Right atrium auricular region (tissue), 2 donors: ENCODE measurements at regions not wholly inside any gene's neighbourhood (a gene's known extent, or its start where the extent isn't known, plus 50 kb on each side); places are given as distances from the start of the nearest gene placed in this dataset.
A peak's percentile ranks its signal among the peaks of the same experiment; 100 is the strongest.

Experiments used
- DNase-seq: peaks from one replicate; pipeline ENCODE4 v3.0.0-alpha.2; 2019; ENCODE audit warnings: low spot score
- H3K27ac ChIP-seq, 2 donors: fragments of 200-600 bp; sonication (generic); 1 replicate in 1 of 2; 2 replicates in 1 of 2; pipeline ENCODE4 v1.5.1; 2016 to 2019
- H3K27me3 ChIP-seq, 2 donors: fragments of 200-600 bp; sonication (generic); one replicate each; pipeline versions ENCODE4 v1.5.1 to v1.6.0; 2017 to 2019
- H3K36me3 ChIP-seq: fragments of 200-600 bp; sonication (generic); one replicate; pipeline ENCODE4 v1.5.1; 2016
- H3K4me1 ChIP-seq, 2 donors: fragments of 200-600 bp; sonication (generic); one replicate each; pipeline versions ENCODE4 v1.5.1 to v1.6.0; 2017 to 2019
- H3K4me3 ChIP-seq, 2 donors: fragments of 200-600 bp; sonication (generic); 1 replicate in 1 of 2; 2 replicates in 1 of 2; pipeline ENCODE4 v1.5.1; 2017 to 2019; ENCODE audit warnings: mild to moderate bottlenecking in 1 of 2, moderate library complexity in 1 of 2
- H3K9me3 ChIP-seq, 2 donors: fragments of 200-600 bp; sonication (generic); one replicate each; pipeline ENCODE4 v1.5.1; 2019
- CTCF ChIP-seq, 2 donors: fragments of 200-600 bp; sonication (generic); IDR thresholded peaks; one replicate each; pipeline ENCODE4 v1.5.1; 2019; ENCODE audit warnings: antibody characterized with exemption in 2 of 2

- H3K36me3 ChIP-seq, result no peaks in the 10 kb centered on the region
- no peaks in the 10 kb centered on the region for H3K4me1 ChIP-seq
- DNase-seq, result peak; percentile 63
- TF ChIP-seq CTCF (IDR thresholded peaks at IDR 0.05), result no peak
- H3K4me3 ChIP-seq, result no peak overlapping the region
- peak overlapping the region in 1 of 2 donors; percentile 10 for H3K27ac ChIP-seq
- no peaks in the 10 kb centered on the region for H3K27me3 ChIP-seq
- no peaks in the 10 kb centered on the region for H3K9me3 ChIP-seq
Measured at GRCh38 chr15:25624504-25625177, 185.8 kb upstream of the UBE3A start.

GRCh38 chr15:25623708-25624107 lies 184.9 kb upstream of the UBE3A start:
- no peak for TF ChIP-seq CTCF (IDR thresholded peaks at IDR 0.05)
- Histone ChIP-seq H3K36me3 (no peaks in the 10 kb centered on the region), H3K27me3 (no peaks in the 10 kb centered on the region), H3K4me1 (no peaks in the 10 kb centered on the region), H3K4me3 (no peak overlapping the region), H3K9me3 (no peaks in the 10 kb centered on the region), H3K27ac (no peak overlapping the region)
- no peak for DNase-seq

GRCh38 chr15:25620466-25620865 lies 181.6 kb upstream of the UBE3A start:
- H3K4me3 ChIP-seq, result no peak overlapping the region
- no peak for DNase-seq
- no peaks in the 10 kb centered on the region for H3K36me3 ChIP-seq
- H3K4me1 ChIP-seq, result no peaks in the 10 kb centered on the region
- no peak overlapping the region for H3K27ac ChIP-seq
- no peaks in the 10 kb centered on the region for H3K9me3 ChIP-seq
- no peaks in the 10 kb centered on the region for H3K27me3 ChIP-seq
- no peak for TF ChIP-seq CTCF (IDR thresholded peaks at IDR 0.05)

GRCh38 chr15:25619761-25620160 lies 180.9 kb upstream of the UBE3A start:
- TF ChIP-seq CTCF (IDR thresholded peaks at IDR 0.05), result no peak
- no peak for DNase-seq
- Histone ChIP-seq H3K9me3 (no peaks in the 10 kb centered on the region), H3K4me3 (no peak overlapping the region), H3K27ac (no peak overlapping the region), H3K27me3 (no peaks in the 10 kb centered on the region), H3K4me1 (no peaks in the 10 kb centered on the region), H3K36me3 (no peaks in the 10 kb centered on the region)

- Histone ChIP-seq H3K36me3 (no peaks in the 10 kb centered on the region), H3K4me1 (no peaks in the 10 kb centered on the region), H3K4me3 (no peak overlapping the region), H3K27ac (no peak overlapping the region), H3K27me3 (no peaks in the 10 kb centered on the region), H3K9me3 (no peaks in the 10 kb centered on the region)
- DNase-seq, result no peak
- TF ChIP-seq CTCF (IDR thresholded peaks at IDR 0.05), result no peak
Measured at GRCh38 chr15:25619076-25619475, 180.3 kb upstream of the UBE3A start.

- no peaks in the 10 kb centered on the region for H3K27me3 ChIP-seq
Measured at GRCh38 chr15:25618161-25618560, 179.3 kb upstream of the UBE3A start.

More at GRCh38 chr15:25618161-25618560, 179.3 kb upstream of the UBE3A start:
- DNase-seq, result no peak
- H3K4me1 ChIP-seq, result no peaks in the 10 kb centered on the region
- H3K4me3 ChIP-seq, result no peak overlapping the region
- no peaks in the 10 kb centered on the region for H3K9me3 ChIP-seq
- TF ChIP-seq CTCF (IDR thresholded peaks at IDR 0.05), result no peak
- H3K27ac ChIP-seq, result no peak overlapping the region
- no peaks in the 10 kb centered on the region for H3K36me3 ChIP-seq
